ENCODE measurements at regions not wholly inside any gene's neighbourhood (a gene's known extent, or its start where the extent isn't known, plus 50 kb on each side); places are given as distances from the start of the nearest gene placed in this dataset.

- no peak for DNase-seq (ENCODE audit: low read depth)
- TF ChIP-seq CTCF (IDR thresholded peaks at IDR 0.05; ENCODE audit: insufficient read depth, low read length, poor library complexity, severe bottlenecking) = no peak
Observed at GRCh38 chr2:58891828-58892377, 650.8 kb upstream of the FANCL start.

GRCh38 chr2:58890865-58891525 lies 649.9 kb upstream of the FANCL start:
- H3K36me3 ChIP-seq (ENCODE audit: control insufficient read depth, insufficient read depth, low read length) = no peaks in the 10 kb centered on the region
- TF ChIP-seq CTCF (IDR thresholded peaks at IDR 0.05; ENCODE audit: insufficient read depth, low read length, poor library complexity, severe bottlenecking) = no peak
- no peak for DNase-seq (ENCODE audit: low read depth)
- H3K27me3 ChIP-seq (ENCODE audit: control insufficient read depth, insufficient read depth, low read length) = no peaks in the 10 kb centered on the region
- no peak overlapping the region for H3K4me3 ChIP-seq (ENCODE audit: low read depth, low read length)

More at GRCh38 chr2:58891828-58892377, 650.8 kb upstream of the FANCL start:
- no peaks in the 10 kb centered on the region for H3K27me3 ChIP-seq (ENCODE audit: control insufficient read depth, insufficient read depth, low read length)
- no peak overlapping the region for H3K4me3 ChIP-seq (ENCODE audit: low read depth, low read length)
- H3K36me3 ChIP-seq (ENCODE audit: control insufficient read depth, insufficient read depth, low read length) = no peaks in the 10 kb centered on the region

GRCh38 chr2:58886009-58886408 lies 644.9 kb upstream of the FANCL start:
- no peaks in the 10 kb centered on the region for H3K36me3 ChIP-seq (ENCODE audit: control insufficient read depth, insufficient read depth, low read length)
- no peaks in the 10 kb centered on the region for H3K27me3 ChIP-seq (ENCODE audit: control insufficient read depth, insufficient read depth, low read length)
- no peak overlapping the region for H3K4me3 ChIP-seq (ENCODE audit: low read depth, low read length)
- no peak for DNase-seq (ENCODE audit: low read depth)
- no peak for TF ChIP-seq CTCF (IDR thresholded peaks at IDR 0.05; ENCODE audit: insufficient read depth, low read length, poor library complexity, severe bottlenecking)

GRCh38 chr2:58879834-58880233 lies 638.7 kb upstream of the FANCL start:
- no peak for TF ChIP-seq CTCF (IDR thresholded peaks at IDR 0.05; ENCODE audit: insufficient read depth, low read length, poor library complexity, severe bottlenecking)
- DNase-seq (ENCODE audit: low read depth) = no peak
- H3K36me3 ChIP-seq (ENCODE audit: control insufficient read depth, insufficient read depth, low read length) = no peaks in the 10 kb centered on the region
- no peak overlapping the region for H3K4me3 ChIP-seq (ENCODE audit: low read depth, low read length)
- H3K27me3 ChIP-seq (ENCODE audit: control insufficient read depth, insufficient read depth, low read length) = no peaks in the 10 kb centered on the region

- TF ChIP-seq CTCF (IDR thresholded peaks at IDR 0.05; ENCODE audit: insufficient read depth, low read length, poor library complexity, severe bottlenecking) = no peak
- no peak for DNase-seq (ENCODE audit: low read depth)
- Histone ChIP-seq H3K4me3 (ENCODE audit: low read depth, low read length) (no peak overlapping the region), H3K27me3 (ENCODE audit: control insufficient read depth, insufficient read depth, low read length) (no peaks in the 10 kb centered on the region), H3K36me3 (ENCODE audit: control insufficient read depth, insufficient read depth, low read length) (no peaks in the 10 kb centered on the region)
Observed at GRCh38 chr2:58878778-58879177, 637.7 kb upstream of the FANCL start.

GRCh38 chr2:58876126-58876525 lies 635.0 kb upstream of the FANCL start:
- Histone ChIP-seq H3K27me3 (ENCODE audit: control insufficient read depth, insufficient read depth, low read length) (no peaks in the 10 kb centered on the region), H3K4me3 (ENCODE audit: low read depth, low read length) (no peak overlapping the region), H3K36me3 (ENCODE audit: control insufficient read depth, insufficient read depth, low read length) (no peaks in the 10 kb centered on the region)
- DNase-seq (ENCODE audit: low read depth) = no peak
- no peak for TF ChIP-seq CTCF (IDR thresholded peaks at IDR 0.05; ENCODE audit: insufficient read depth, low read length, poor library complexity, severe bottlenecking)

All from kidney epithelial cell (primary cell).